Neural cell (in vitro differentiated cells): ENCODE measurements at regions not wholly inside any gene's neighbourhood (a gene's known extent, or its start where the extent isn't known, plus 50 kb on each side); places are given as distances from the start of the nearest gene placed in this dataset.

ENCODE experiments used
- H2AFZ ChIP-seq: fragments of 200-600, 300-800 bp; sonication (generic), shearing (Covaris generic); 2 replicates; pipeline ENCODE4 v1.6.0; 2014; ENCODE audit warnings: low read depth, mild to moderate bottlenecking, antibody characterized with exemption, low read length, moderate library complexity
- H3F3A ChIP-seq: fragments of 200-600 bp; shearing (Covaris generic); 2 replicates; pipeline ENCODE4 v1.6.1; 2016; ENCODE audit warnings: mild to moderate bottlenecking, moderate library complexity, mixed read lengths, antibody characterized with exemption, low read length; ENCODE audit not compliant: insufficient read depth, poor library complexity, severe bottlenecking
- H3K27ac ChIP-seq: fragments of 200-600, 300-800 bp; sonication (generic), shearing (Covaris generic); 2 replicates; pipeline ENCODE4 v1.5.1; 2014; ENCODE audit warnings: mild to moderate bottlenecking, low read length, moderate library complexity
- H3K27me3 ChIP-seq: fragments of 300-800, 200-600 bp; sonication (generic), shearing (Covaris generic); 2 replicates; pipeline ENCODE4 v1.6.0; 2014; ENCODE audit warnings: mild to moderate bottlenecking, low read depth, low read length, moderate library complexity; ENCODE audit not compliant: insufficient read depth
- H3K36me3 ChIP-seq: fragments of 300-800, 200-600 bp; sonication (generic), shearing (Covaris generic); 2 replicates; pipeline ENCODE4 v1.5.1; 2014; ENCODE audit warnings: mild to moderate bottlenecking, antibody characterized with exemption, low read length, moderate library complexity; ENCODE audit not compliant: insufficient read depth
- H3K4me2 ChIP-seq: fragments of 300-800, 200-600 bp; sonication (generic), shearing (Covaris generic); 2 replicates; pipeline ENCODE4 v1.6.0; 2014; ENCODE audit warnings: mild to moderate bottlenecking, low read length
- H3K4me3 ChIP-seq: fragments of 300-800, 200-600 bp; sonication (generic), shearing (Covaris generic); 2 replicates; pipeline ENCODE4 v1.5.1; 2014; ENCODE audit warnings: mild to moderate bottlenecking, low read length, moderate library complexity
- H3K79me2 ChIP-seq: fragments of 200-600 bp; shearing (Covaris generic); replicated peaks from 2 replicates; pipeline ENCODE4 v1.6.0; 2014; ENCODE audit warnings: mild to moderate bottlenecking, low read length, moderate library complexity; ENCODE audit not compliant: insufficient read depth
- H3K9ac ChIP-seq: fragments of 300-800, 200-600 bp; sonication (generic), shearing (Covaris generic); 2 replicates; pipeline ENCODE4 v1.6.1; 2016; ENCODE audit warnings: mild to moderate bottlenecking, low read length, mixed read lengths
- H3K9me2 ChIP-seq: fragments of 200-600 bp; shearing (Covaris generic); 2 replicates; pipeline ENCODE4 v1.6.1; 2016; ENCODE audit warnings: mild to moderate bottlenecking, low read length, mixed read lengths; ENCODE audit not compliant: insufficient read depth
- H3K9me3 ChIP-seq: fragments of 200-600, 300-800 bp; sonication (generic), shearing (Covaris generic); 2 replicates; pipeline ENCODE4 v1.6.1; 2016; ENCODE audit warnings: mild to moderate bottlenecking, mixed run types, low read length, moderate library complexity, mixed read lengths
- H4K20me1 ChIP-seq: fragments of 200-600 bp; shearing (Covaris generic); 2 replicates; pipeline ENCODE4 v1.6.1; 2016; ENCODE audit warnings: mild to moderate bottlenecking, mixed run types; ENCODE audit not compliant: insufficient read depth
- CTCF ChIP-seq: fragments of 450-650 bp; IDR thresholded peaks from 2 replicates; pipeline ENCODE4 v1.5.1; 2014; ENCODE audit warnings: antibody characterized with exemption, mild to moderate bottlenecking, moderate library complexity; ENCODE audit not compliant: poor library complexity, severe bottlenecking
- EP300 ChIP-seq: fragments of 450-650 bp; conservative IDR thresholded peaks from 2 replicates; pipeline ENCODE4 v1.6.1; 2014; ENCODE audit warnings: antibody characterized with exemption, mild to moderate bottlenecking, moderate library complexity; ENCODE audit not compliant: poor library complexity, severe bottlenecking
- EZH2 ChIP-seq: fragments of 200-600, 300-800 bp; shearing (Covaris generic), sonication (generic); IDR thresholded peaks from 2 replicates; pipeline ENCODE4 v1.6.1; 2014; ENCODE audit warnings: antibody characterized with exemption, low read length, borderline replicate concordance, mild to moderate bottlenecking; ENCODE audit not compliant: insufficient read depth, poor library complexity, severe bottlenecking
- MXI1 ChIP-seq: fragments of 450-650 bp; conservative IDR thresholded peaks from 2 replicates; pipeline ENCODE4 v1.6.1; 2014; ENCODE audit warnings: antibody characterized with exemption, mild to moderate bottlenecking; ENCODE audit not compliant: poor library complexity, severe bottlenecking
- POLR2AphosphoS5 ChIP-seq: IDR thresholded peaks from 2 replicates; pipeline ENCODE4 v1.6.1; 2012
- RAD21 ChIP-seq: fragments of 450-650 bp; conservative IDR thresholded peaks from 2 replicates; pipeline ENCODE4 v1.6.1; 2014; ENCODE audit warnings: antibody characterized with exemption, mild to moderate bottlenecking, moderate library complexity
- REST ChIP-seq: IDR thresholded peaks from 2 replicates; pipeline ENCODE4 v1.6.1; 2012; ENCODE audit warnings: borderline replicate concordance
- SMC3 ChIP-seq: fragments of 450-650 bp; conservative IDR thresholded peaks from 2 replicates; pipeline ENCODE4 v1.6.1; 2014; ENCODE audit warnings: antibody characterized with exemption, mild to moderate bottlenecking, moderate library complexity; ENCODE audit not compliant: poor library complexity
- TAF1 ChIP-seq: IDR thresholded peaks from 2 replicates; pipeline ENCODE4 v1.6.1; 2012; ENCODE audit warnings: low read depth

GRCh38 chr4:186404562-186405134, 138.7 kb downstream of the F11 start:
- H2AFZ ChIP-seq, result no peak overlapping the region
- no peaks in the 10 kb centered on the region for H3K9me3 ChIP-seq
- H3K27ac ChIP-seq, result no peak overlapping the region
- no peaks in the 10 kb centered on the region for H3K27me3 ChIP-seq
- H4K20me1 ChIP-seq, result no peaks in the 10 kb centered on the region
- TF ChIP-seq SMC3 (no peak), RAD21 (no peak), EZH2 (no peak), EP300 (no peak), MXI1 (no peak), REST (no peak)
- no peak overlapping the region for H3K4me2 ChIP-seq
- H3F3A ChIP-seq, result no peaks in the 10 kb centered on the region
- no peak overlapping the region for H3K9ac ChIP-seq
- no peaks in the 10 kb centered on the region for H3K9me2 ChIP-seq
- no peaks in the 10 kb centered on the region for H3K36me3 ChIP-seq
- no peaks in the 10 kb centered on the region for H3K79me2 ChIP-seq
- H3K4me3 ChIP-seq, result no peak overlapping the region

- H3K27me3 ChIP-seq, result no peaks in the 10 kb centered on the region
- H3K4me2 ChIP-seq, result no peak overlapping the region
- no peak overlapping the region for H3K4me3 ChIP-seq
- no peaks in the 10 kb centered on the region for H3F3A ChIP-seq
- H3K36me3 ChIP-seq, result no peaks in the 10 kb centered on the region
- H3K79me2 ChIP-seq, result no peaks in the 10 kb centered on the region
- no peak overlapping the region for H3K27ac ChIP-seq
- H3K9me2 ChIP-seq, result no peaks in the 10 kb centered on the region
- no peak overlapping the region for H3K9ac ChIP-seq
- no peak overlapping the region for H2AFZ ChIP-seq
- TF ChIP-seq RAD21 (no peak), SMC3 (no peak), EP300 (no peak), TAF1 (no peak), POLR2AphosphoS5 (no peak), MXI1 (no peak), CTCF (no peak), REST (no peak), EZH2 (no peak)
- no peaks in the 10 kb centered on the region for H4K20me1 ChIP-seq
- no peaks in the 10 kb centered on the region for H3K9me3 ChIP-seq
Observed at GRCh38 chr4:186400676-186401075, 134.7 kb downstream of the F11 start.
